SU-DHL-6 (cell line): ENCODE measurements at regions not wholly inside any gene's neighbourhood (a gene's known extent, or its start where the extent isn't known, plus 50 kb on each side); places are given as distances from the start of the nearest gene placed in this dataset.

Experiments used
- EZH2phosphoT487 ChIP-seq: fragments of 200-600 bp; sonication (generic), shearing (Covaris generic); conservative IDR thresholded peaks from 2 replicates; pipeline ENCODE4 v1.6.1; 2018; ENCODE audit warnings: mild to moderate bottlenecking, antibody characterized with exemption, low read length, moderate library complexity, mixed read lengths
- TF ChIP-seq, protein P1 (sequence below): fragments of 200-600 bp; sonication (generic); IDR thresholded peaks from one replicate; pipeline ENCODE4 v1.5.1; 2017; ENCODE audit warnings: antibody characterized with exemption, mild to moderate bottlenecking, low read length, moderate library complexity; ENCODE audit not compliant: insufficient read depth, poor library complexity, severe bottlenecking

GRCh38 chr17:33697557-33697956 is 404.5 kb upstream of the ASIC2 start:
- TF ChIP-seq, protein P1, sequence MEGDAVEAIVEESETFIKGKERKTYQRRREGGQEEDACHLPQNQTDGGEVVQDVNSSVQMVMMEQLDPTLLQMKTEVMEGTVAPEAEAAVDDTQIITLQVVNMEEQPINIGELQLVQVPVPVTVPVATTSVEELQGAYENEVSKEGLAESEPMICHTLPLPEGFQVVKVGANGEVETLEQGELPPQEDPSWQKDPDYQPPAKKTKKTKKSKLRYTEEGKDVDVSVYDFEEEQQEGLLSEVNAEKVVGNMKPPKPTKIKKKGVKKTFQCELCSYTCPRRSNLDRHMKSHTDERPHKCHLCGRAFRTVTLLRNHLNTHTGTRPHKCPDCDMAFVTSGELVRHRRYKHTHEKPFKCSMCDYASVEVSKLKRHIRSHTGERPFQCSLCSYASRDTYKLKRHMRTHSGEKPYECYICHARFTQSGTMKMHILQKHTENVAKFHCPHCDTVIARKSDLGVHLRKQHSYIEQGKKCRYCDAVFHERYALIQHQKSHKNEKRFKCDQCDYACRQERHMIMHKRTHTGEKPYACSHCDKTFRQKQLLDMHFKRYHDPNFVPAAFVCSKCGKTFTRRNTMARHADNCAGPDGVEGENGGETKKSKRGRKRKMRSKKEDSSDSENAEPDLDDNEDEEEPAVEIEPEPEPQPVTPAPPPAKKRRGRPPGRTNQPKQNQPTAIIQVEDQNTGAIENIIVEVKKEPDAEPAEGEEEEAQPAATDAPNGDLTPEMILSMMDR, result no peak
- no peak for TF ChIP-seq EZH2phosphoT487
